ENCODE measurements at regions not wholly inside any gene's neighbourhood (a gene's known extent, or its start where the extent isn't known, plus 50 kb on each side); places are given as distances from the start of the nearest gene placed in this dataset.
"Not testable (repeated sequence)": the region's sequence is repeated elsewhere in the genome, so short reads cannot be mapped to it uniquely, and the experiment has no call there.

GRCh38 chr13:37294472-37294871 lies 189.0 kb upstream of the CSNK1A1L start:
- H3K27ac Mint-ChIP-seq, result no peak overlapping the region
- no peaks in the 10 kb centered on the region for H3K4me1 Mint-ChIP-seq (ENCODE audit: low read depth)
- no peak overlapping the region for H3K4me3 Mint-ChIP-seq
- CTCF ChIA-PET, result no interaction called here
- intact Hi-C loops (cut with micrococcal nuclease), result no loop called here
- H3K9me3 Mint-ChIP-seq, result peaks cover 2% of the 10 kb centered on the region
- no peak for DNase-seq
- H3K27me3 Mint-ChIP-seq (ENCODE audit: low read depth), result no peaks in the 10 kb centered on the region
- no peaks in the 10 kb centered on the region for H3K36me3 Mint-ChIP-seq (ENCODE audit: low read depth)

- no peaks in the 10 kb centered on the region for H3K4me1 Mint-ChIP-seq (ENCODE audit: low read depth)
- CTCF ChIA-PET, result no interaction called here
- no peaks in the 10 kb centered on the region for H3K27me3 Mint-ChIP-seq (ENCODE audit: low read depth)
- no peak overlapping the region for H3K27ac Mint-ChIP-seq
- no peak for DNase-seq
- intact Hi-C loops (cut with micrococcal nuclease), result no loop called here
- peaks cover 2% of the 10 kb centered on the region for H3K9me3 Mint-ChIP-seq
- H3K4me3 Mint-ChIP-seq, result no peak overlapping the region
- H3K36me3 Mint-ChIP-seq (ENCODE audit: low read depth), result no peaks in the 10 kb centered on the region
These were observed 187.8 kb upstream of the CSNK1A1L start for GRCh38 chr13:37293295-37293694.

- Mint-ChIP-seq H3K27me3 (ENCODE audit: low read depth) (no peaks in the 10 kb centered on the region), H3K27ac (no peak overlapping the region), H3K36me3 (ENCODE audit: low read depth) (no peaks in the 10 kb centered on the region), H3K4me3 (no peak overlapping the region), H3K4me1 (ENCODE audit: low read depth) (no peaks in the 10 kb centered on the region), H3K9me3 (no peaks in the 10 kb centered on the region)
- intact Hi-C loops (cut with micrococcal nuclease), result no loop called here
- no peak for DNase-seq
- CTCF ChIA-PET, result no interaction called here
These were observed 185.4 kb upstream of the CSNK1A1L start for GRCh38 chr13:37290716-37291505.

- Mint-ChIP-seq H3K9me3 (no peaks in the 10 kb centered on the region), H3K4me1 (ENCODE audit: low read depth) (no peaks in the 10 kb centered on the region), H3K4me3 (no peak overlapping the region), H3K27ac (no peak overlapping the region), H3K27me3 (ENCODE audit: low read depth) (no peaks in the 10 kb centered on the region), H3K36me3 (ENCODE audit: low read depth) (no peaks in the 10 kb centered on the region)
- no peak for DNase-seq
- CTCF ChIA-PET, result no interaction called here
- intact Hi-C loops (cut with micrococcal nuclease), result no loop called here
These were observed 183.9 kb upstream of the CSNK1A1L start for GRCh38 chr13:37289212-37289935.

DNA sequence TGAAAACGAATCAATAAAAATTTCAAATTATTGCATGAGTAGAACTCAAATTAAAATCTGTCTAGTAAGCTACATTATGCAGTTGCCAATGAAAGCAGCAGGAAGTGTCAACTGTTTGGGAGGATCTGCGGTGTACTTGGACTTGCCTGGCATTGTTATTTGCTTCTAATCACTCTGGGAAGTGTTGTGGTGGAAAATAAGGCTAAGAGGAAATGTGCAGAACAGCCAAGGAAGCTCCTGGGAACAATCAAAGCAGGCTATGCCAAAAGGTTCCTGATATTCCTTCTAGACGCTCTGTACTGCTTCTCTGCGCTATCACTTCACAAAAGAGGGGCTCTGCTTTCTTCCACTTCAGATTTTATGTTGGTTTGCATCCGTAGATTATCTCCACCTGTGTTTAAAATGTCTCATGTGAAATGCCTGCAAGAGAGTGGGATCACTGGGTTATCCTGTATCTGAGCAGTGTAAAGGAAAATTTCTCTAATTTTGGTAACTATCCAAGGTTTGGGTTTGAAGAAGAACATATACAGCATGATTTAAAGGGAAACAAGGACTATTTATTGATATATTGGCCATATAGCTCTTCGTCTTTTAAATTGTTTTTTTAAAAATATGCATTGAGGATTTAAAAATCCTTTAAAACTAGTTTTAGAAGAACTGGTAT lies 182.7 kb upstream of the CSNK1A1L start:
- DNase-seq, result no peak
- intact Hi-C loops (cut with micrococcal nuclease), result no loop called here
- H3K9me3 Mint-ChIP-seq, result no peaks in the 10 kb centered on the region
- H3K4me3 Mint-ChIP-seq, result no peak overlapping the region
- no peaks in the 10 kb centered on the region for H3K27me3 Mint-ChIP-seq (ENCODE audit: low read depth)
- no peaks in the 10 kb centered on the region for H3K4me1 Mint-ChIP-seq (ENCODE audit: low read depth)
- CTCF ChIA-PET, result no interaction called here
- H3K27ac Mint-ChIP-seq, result no peak overlapping the region
- H3K36me3 Mint-ChIP-seq (ENCODE audit: low read depth), result no peaks in the 10 kb centered on the region

DNA sequence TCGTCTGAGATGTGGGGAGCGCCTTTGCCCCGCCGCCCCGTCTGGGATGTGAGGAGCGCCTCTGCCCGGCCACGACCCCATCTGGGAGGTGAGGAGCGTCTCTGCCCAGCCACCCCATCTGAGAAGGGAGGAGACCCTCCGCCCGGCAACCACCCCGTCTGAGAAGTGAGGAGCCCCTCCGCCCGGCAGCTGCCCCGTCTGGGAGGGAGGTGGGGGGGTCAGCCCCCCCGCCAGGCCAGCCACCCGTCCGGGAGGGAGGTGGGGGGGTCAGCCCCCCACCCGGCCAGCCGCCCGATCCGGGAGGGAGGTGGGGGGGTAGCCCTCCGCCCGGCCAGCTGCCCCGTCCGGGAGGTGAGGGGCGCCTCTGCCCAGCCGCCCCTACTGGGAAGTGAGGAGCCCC lies 174.8 kb upstream of the CSNK1A1L start:
- H3K9me3 Mint-ChIP-seq; H3K36me3 Mint-ChIP-seq (ENCODE audit: low read depth); H3K4me1 Mint-ChIP-seq (ENCODE audit: low read depth); intact Hi-C loops (cut with micrococcal nuclease); H3K27ac Mint-ChIP-seq; H3K4me3 Mint-ChIP-seq; CTCF ChIA-PET; H3K27me3 Mint-ChIP-seq (ENCODE audit: low read depth); DNase-seq: not testable (repeated sequence)

DNA sequence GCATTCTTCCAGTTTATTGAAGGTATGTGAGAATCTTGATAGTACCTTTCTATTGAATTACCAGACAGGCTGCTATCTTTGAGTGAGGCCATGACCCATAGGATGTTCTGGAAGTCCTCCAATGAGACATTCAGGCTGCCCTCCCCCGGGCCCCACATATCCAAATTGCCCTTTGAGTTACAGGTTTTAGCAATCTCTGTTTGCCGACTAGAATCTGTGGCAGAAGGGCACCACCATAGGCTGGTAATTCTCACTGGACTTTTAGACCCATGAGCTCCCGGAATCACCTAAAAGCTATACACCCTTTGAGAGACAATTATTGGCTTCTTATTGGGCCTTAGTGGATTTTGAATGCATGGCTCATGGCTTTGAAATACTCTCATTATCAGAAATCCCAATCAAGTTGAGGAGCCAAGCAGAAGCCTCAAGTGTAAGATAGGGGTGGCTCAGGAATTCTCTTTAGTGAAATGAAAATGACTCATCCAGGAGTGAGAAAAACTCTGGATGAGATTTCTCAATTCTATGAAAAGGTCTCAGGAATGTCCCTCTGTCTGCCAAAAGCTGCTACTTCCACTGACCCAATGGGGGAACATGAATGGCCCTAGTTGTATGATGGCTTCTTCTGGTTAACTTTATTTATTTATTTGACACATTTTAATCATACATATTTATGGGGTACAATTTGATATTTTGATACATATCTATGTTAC lies 172.1 kb upstream of the CSNK1A1L start:
- no peaks in the 10 kb centered on the region for H3K27me3 Mint-ChIP-seq (ENCODE audit: low read depth)
- H3K27ac Mint-ChIP-seq, result no peak overlapping the region
- no peaks in the 10 kb centered on the region for H3K4me1 Mint-ChIP-seq (ENCODE audit: low read depth)
- H3K4me3 Mint-ChIP-seq, result no peak overlapping the region
- CTCF ChIA-PET, result no interaction called here
- intact Hi-C loops (cut with micrococcal nuclease), result no loop called here
- H3K9me3 Mint-ChIP-seq, result peaks cover 5% of the 10 kb centered on the region
- H3K36me3 Mint-ChIP-seq (ENCODE audit: low read depth), result no peaks in the 10 kb centered on the region
- DNase-seq, result no peak

DNA sequence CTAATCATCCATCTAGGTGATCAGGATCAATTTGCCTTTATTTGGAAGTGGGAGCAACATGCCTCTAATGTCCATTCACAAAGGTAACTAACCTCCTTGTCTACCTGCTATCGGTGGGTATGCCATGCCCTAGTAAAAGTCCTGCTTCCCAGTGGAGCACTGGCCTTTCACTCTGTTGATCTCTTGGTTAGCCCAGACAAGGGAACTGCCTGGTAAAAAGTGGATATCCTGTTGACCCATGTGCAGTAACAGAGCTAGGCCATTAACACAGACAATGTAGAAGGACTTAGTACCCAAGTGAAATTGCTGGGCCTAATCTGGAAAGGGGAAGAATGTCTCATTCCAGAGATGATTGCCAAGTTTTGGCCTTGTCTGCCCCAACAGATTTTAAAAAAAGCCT lies 171.5 kb upstream of the CSNK1A1L start:
- no peaks in the 10 kb centered on the region for H3K4me1 Mint-ChIP-seq (ENCODE audit: low read depth)
- H3K4me3 Mint-ChIP-seq, result no peak overlapping the region
- H3K27ac Mint-ChIP-seq, result no peak overlapping the region
- CTCF ChIA-PET, result interaction anchor here (0.7 kb wide), 1 partner anchor 1152 kb away, joined by 3 read pairs; no protein-coding TSS in a partner anchor
- peaks cover 7% of the 10 kb centered on the region for H3K9me3 Mint-ChIP-seq
- H3K27me3 Mint-ChIP-seq (ENCODE audit: low read depth), result no peaks in the 10 kb centered on the region
- intact Hi-C loops (cut with micrococcal nuclease), result no loop called here
- H3K36me3 Mint-ChIP-seq (ENCODE audit: low read depth), result no peaks in the 10 kb centered on the region
- no peak for DNase-seq

- Mint-ChIP-seq H3K4me3 (no peak overlapping the region), H3K4me1 (ENCODE audit: low read depth) (no peaks in the 10 kb centered on the region), H3K36me3 (ENCODE audit: low read depth) (no peaks in the 10 kb centered on the region), H3K9me3 (peaks cover 12% of the 10 kb centered on the region), H3K27ac (no peak overlapping the region), H3K27me3 (ENCODE audit: low read depth) (no peaks in the 10 kb centered on the region)
- CTCF ChIA-PET, result no interaction called here
- intact Hi-C loops (cut with micrococcal nuclease), result no loop called here
- no peak for DNase-seq
These were observed 169.4 kb upstream of the CSNK1A1L start for GRCh38 chr13:37274569-37275497.

GRCh38 chr13:37273836-37274235 lies 168.4 kb upstream of the CSNK1A1L start:
- Mint-ChIP-seq H3K27ac (no peak overlapping the region), H3K4me3 (no peak overlapping the region), H3K36me3 (ENCODE audit: low read depth) (no peaks in the 10 kb centered on the region), H3K4me1 (ENCODE audit: low read depth) (no peaks in the 10 kb centered on the region), H3K9me3 (peaks cover 10% of the 10 kb centered on the region), H3K27me3 (ENCODE audit: low read depth) (no peaks in the 10 kb centered on the region)
- intact Hi-C loops (cut with micrococcal nuclease), result no loop called here
- CTCF ChIA-PET, result no interaction called here
- DNase-seq, result no peak

DNA sequence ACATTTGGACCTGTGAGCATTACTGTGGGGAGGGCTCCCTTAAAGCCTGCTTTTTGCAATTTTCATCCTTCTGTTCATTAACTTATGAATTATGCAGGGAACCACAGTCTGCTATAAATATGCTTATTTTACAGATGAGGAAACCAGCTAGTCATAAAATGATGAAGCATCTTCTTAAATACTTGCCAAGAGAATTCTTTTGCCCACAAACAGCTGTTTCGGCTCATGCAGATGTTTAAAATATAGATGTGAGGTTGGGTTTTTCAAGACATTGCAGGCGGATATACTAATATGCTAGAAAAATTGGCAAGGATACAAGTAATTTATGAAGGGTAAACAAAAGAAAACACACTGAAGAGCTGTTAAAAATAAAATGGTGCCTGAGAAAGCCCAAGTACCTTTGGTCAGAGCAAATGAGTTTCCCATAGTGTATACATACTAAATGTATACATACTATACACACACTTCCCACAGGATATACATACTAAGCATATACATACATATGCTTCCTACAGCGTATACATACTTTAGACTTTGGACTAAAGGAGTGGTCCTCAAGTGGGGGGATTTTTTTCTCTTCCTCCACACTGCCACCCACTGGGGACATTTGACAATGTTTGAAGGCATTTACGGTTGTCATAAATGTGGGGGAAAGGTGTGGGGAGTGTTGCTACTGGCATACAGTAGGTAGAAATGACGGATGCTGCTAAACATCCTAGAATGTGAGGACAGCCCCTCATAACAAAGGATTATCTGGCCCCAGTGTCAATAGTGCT lies 164.9 kb upstream of the CSNK1A1L start:
- Mint-ChIP-seq H3K4me3 (no peak overlapping the region), H3K4me1 (ENCODE audit: low read depth) (no peaks in the 10 kb centered on the region), H3K27me3 (ENCODE audit: low read depth) (no peaks in the 10 kb centered on the region), H3K9me3 (peaks cover 7% of the 10 kb centered on the region), H3K27ac (no peak overlapping the region), H3K36me3 (ENCODE audit: low read depth) (no peaks in the 10 kb centered on the region)
- DNase-seq, result no peak
- CTCF ChIA-PET, result no interaction called here
- intact Hi-C loops (cut with micrococcal nuclease), result no loop called here
